ENCODE measurements at regions not wholly inside any gene's neighbourhood (a gene's known extent, or its start where the extent isn't known, plus 50 kb on each side); places are given as distances from the start of the nearest gene placed in this dataset.

DNA sequence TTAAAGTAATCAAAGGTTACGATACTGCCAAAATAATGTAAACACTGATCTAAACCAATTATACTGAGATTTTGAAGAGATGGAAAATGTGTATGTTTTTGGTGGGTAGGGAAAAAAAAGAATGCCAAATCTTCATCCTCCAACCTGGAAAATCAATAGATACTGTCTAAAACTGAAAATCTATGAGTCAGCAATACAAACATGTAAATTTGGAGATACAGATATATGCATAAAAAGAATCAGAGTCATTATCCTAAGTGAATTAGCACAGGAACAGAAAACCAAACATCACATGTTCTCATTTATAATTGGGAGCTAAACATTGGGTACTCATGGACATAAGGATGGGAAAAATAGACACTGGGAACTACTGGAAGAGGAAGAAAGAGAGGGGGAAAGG, 197.4 kb upstream of the TRPC5 start:
- no peak for TF ChIP-seq REST (IDR thresholded peaks at IDR 0.05; ENCODE audit: low read depth)
- no peak for TF ChIP-seq YY1 (IDR thresholded peaks at IDR 0.05; ENCODE audit: low read depth)
- no peak for TF ChIP-seq RAD21 (IDR thresholded peaks at IDR 0.05; ENCODE audit: low read depth)
- no peak for TF ChIP-seq CREB1 (IDR thresholded peaks at IDR 0.05; ENCODE audit: low read depth)
- no peak for TF ChIP-seq EGR1 (IDR thresholded peaks at IDR 0.05)
- TF ChIP-seq, protein P1, sequence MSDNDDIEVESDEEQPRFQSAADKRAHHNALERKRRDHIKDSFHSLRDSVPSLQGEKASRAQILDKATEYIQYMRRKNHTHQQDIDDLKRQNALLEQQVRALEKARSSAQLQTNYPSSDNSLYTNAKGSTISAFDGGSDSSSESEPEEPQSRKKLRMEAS (IDR thresholded peaks at IDR 0.05) = no peak
- no peak for TF ChIP-seq EP300 (IDR thresholded peaks at IDR 0.05; ENCODE audit: borderline replicate concordance)
- TF ChIP-seq CEBPB (IDR thresholded peaks at IDR 0.05) = no peak
- no peak for TF ChIP-seq ZBTB7A (IDR thresholded peaks at IDR 0.05; ENCODE audit: low read depth)
- TF ChIP-seq TAF1 (IDR thresholded peaks at IDR 0.05; ENCODE audit: low read depth) = no peak
- no peak for TF ChIP-seq TCF12 (IDR thresholded peaks at IDR 0.05; ENCODE audit: low read depth)
- no peak for TF ChIP-seq NFIC (IDR thresholded peaks at IDR 0.05)
- TF ChIP-seq FOXM1 (IDR thresholded peaks at IDR 0.05; ENCODE audit: borderline replicate concordance, low read depth) = no peak
- TF ChIP-seq, protein P2, sequence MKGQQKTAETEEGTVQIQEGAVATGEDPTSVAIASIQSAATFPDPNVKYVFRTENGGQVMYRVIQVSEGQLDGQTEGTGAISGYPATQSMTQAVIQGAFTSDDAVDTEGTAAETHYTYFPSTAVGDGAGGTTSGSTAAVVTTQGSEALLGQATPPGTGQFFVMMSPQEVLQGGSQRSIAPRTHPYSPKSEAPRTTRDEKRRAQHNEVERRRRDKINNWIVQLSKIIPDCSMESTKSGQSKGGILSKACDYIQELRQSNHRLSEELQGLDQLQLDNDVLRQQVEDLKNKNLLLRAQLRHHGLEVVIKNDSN (IDR thresholded peaks at IDR 0.05) = no peak

All from Ishikawa (cell line).